Neural cell (in vitro differentiated cells): ENCODE measurements at regions not wholly inside any gene's neighbourhood (a gene's known extent, or its start where the extent isn't known, plus 50 kb on each side); places are given as distances from the start of the nearest gene placed in this dataset.

Experiments
- CTCF ChIP-seq: fragments of 450-650 bp; IDR thresholded peaks from 2 replicates; pipeline ENCODE4 v1.5.1; 2014; ENCODE audit warnings: antibody characterized with exemption, mild to moderate bottlenecking, moderate library complexity; ENCODE audit not compliant: poor library complexity, severe bottlenecking
- EP300 ChIP-seq: fragments of 450-650 bp; conservative IDR thresholded peaks from 2 replicates; pipeline ENCODE4 v1.6.1; 2014; ENCODE audit warnings: antibody characterized with exemption, mild to moderate bottlenecking, moderate library complexity; ENCODE audit not compliant: poor library complexity, severe bottlenecking
- EZH2 ChIP-seq: fragments of 200-600, 300-800 bp; shearing (Covaris generic), sonication (generic); IDR thresholded peaks from 2 replicates; pipeline ENCODE4 v1.6.1; 2014; ENCODE audit warnings: antibody characterized with exemption, low read length, borderline replicate concordance, mild to moderate bottlenecking; ENCODE audit not compliant: insufficient read depth, poor library complexity, severe bottlenecking
- MXI1 ChIP-seq: fragments of 450-650 bp; conservative IDR thresholded peaks from 2 replicates; pipeline ENCODE4 v1.6.1; 2014; ENCODE audit warnings: antibody characterized with exemption, mild to moderate bottlenecking; ENCODE audit not compliant: poor library complexity, severe bottlenecking
- POLR2AphosphoS5 ChIP-seq: IDR thresholded peaks from 2 replicates; pipeline ENCODE4 v1.6.1; 2012
- RAD21 ChIP-seq: fragments of 450-650 bp; conservative IDR thresholded peaks from 2 replicates; pipeline ENCODE4 v1.6.1; 2014; ENCODE audit warnings: antibody characterized with exemption, mild to moderate bottlenecking, moderate library complexity
- TAF1 ChIP-seq: IDR thresholded peaks from 2 replicates; pipeline ENCODE4 v1.6.1; 2012; ENCODE audit warnings: low read depth
- TF ChIP-seq, protein P1 (sequence below): IDR thresholded peaks from 2 replicates; pipeline ENCODE4 v1.6.1; 2012; ENCODE audit warnings: borderline replicate concordance

DNA sequence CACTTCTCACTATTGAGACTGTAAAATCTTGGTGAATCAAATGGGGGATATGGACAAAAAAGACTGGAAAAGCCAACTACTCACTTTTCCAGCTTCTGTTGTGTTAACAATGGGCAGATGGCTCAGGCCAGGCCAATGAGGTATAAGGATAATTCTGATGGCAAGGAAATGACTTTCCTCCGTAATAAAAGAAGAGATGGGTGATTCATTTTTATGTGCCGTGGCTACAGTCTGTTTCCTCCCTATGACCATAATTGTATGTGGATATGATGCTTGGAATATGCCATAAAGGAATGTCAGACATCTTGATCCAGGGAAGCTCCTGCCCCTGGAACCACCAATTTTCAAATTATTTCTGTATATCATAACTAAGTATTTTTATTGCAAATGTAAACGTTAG is 406.8 kb downstream of the CCDC85A start:
- TF ChIP-seq EP300 (no peak), CTCF (no peak), RAD21 (no peak), EZH2 (no peak), MXI1 (no peak), POLR2AphosphoS5 (no peak), TAF1 (no peak)
- TF ChIP-seq, protein P1, sequence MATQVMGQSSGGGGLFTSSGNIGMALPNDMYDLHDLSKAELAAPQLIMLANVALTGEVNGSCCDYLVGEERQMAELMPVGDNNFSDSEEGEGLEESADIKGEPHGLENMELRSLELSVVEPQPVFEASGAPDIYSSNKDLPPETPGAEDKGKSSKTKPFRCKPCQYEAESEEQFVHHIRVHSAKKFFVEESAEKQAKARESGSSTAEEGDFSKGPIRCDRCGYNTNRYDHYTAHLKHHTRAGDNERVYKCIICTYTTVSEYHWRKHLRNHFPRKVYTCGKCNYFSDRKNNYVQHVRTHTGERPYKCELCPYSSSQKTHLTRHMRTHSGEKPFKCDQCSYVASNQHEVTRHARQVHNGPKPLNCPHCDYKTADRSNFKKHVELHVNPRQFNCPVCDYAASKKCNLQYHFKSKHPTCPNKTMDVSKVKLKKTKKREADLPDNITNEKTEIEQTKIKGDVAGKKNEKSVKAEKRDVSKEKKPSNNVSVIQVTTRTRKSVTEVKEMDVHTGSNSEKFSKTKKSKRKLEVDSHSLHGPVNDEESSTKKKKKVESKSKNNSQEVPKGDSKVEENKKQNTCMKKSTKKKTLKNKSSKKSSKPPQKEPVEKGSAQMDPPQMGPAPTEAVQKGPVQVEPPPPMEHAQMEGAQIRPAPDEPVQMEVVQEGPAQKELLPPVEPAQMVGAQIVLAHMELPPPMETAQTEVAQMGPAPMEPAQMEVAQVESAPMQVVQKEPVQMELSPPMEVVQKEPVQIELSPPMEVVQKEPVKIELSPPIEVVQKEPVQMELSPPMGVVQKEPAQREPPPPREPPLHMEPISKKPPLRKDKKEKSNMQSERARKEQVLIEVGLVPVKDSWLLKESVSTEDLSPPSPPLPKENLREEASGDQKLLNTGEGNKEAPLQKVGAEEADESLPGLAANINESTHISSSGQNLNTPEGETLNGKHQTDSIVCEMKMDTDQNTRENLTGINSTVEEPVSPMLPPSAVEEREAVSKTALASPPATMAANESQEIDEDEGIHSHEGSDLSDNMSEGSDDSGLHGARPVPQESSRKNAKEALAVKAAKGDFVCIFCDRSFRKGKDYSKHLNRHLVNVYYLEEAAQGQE, result no peak
